Fibroblast of lung (primary cell): ENCODE measurements at regions not wholly inside any gene's neighbourhood (a gene's known extent, or its start where the extent isn't known, plus 50 kb on each side); places are given as distances from the start of the nearest gene placed in this dataset.

ENCODE experiments used
- EZH2 ChIP-seq: IDR thresholded peaks from 2 replicates; pipeline ENCODE4 v1.5.1; 2012; ENCODE audit warnings: low read length, control low read depth, mild to moderate bottlenecking; ENCODE audit errors: missing control alignments
- TF ChIP-seq, protein P1 (sequence below), 2 donors: IDR thresholded peaks in 1 of 2; conservative IDR thresholded peaks in 1 of 2; 1 replicate in 1 of 2; 2 replicates in 1 of 2; pipeline ENCODE4 v1.5.1; 2011 to 2012; ENCODE audit warnings: low read length in 2 of 2, control low read depth in 1 of 2, inconsistent platforms in 1 of 2, low read depth in 1 of 2, mild to moderate bottlenecking in 1 of 2

DNA sequence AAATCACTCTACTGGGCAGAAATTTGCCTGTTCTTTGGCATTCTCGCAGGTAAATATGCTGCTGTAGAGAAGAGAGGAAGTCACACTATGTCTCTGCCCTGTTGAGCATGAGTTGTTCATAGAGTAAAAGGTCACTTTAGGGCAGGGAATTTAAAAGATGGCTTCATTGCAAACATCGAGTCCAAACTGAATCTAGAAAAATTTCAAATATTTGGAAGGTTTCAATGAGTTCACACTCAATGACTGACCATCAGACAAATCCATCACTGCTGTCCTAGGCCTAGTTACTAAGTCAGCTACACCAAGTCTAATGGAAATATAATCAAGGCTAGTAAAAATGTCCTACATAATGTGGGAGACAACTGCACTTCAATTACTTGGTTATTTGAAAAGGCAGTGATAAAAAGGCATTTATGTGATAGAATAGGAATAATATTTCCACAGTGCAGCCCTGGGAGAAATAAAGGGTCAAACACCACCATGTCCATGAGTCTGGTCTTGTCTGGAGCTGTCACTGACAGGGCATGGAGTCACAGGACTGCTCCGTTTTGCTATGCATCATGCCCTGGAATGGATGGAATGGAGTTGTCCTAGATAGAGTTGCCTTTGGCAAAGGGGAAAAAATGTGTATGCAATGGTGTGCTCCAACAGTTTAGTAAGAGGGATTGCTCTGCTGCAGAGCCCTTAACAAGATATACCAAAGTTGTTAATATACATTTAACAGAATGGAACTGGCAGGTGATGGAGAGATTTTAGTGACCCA lies 218.5 kb upstream of the DAPK1 start:
- TF ChIP-seq, protein P1, sequence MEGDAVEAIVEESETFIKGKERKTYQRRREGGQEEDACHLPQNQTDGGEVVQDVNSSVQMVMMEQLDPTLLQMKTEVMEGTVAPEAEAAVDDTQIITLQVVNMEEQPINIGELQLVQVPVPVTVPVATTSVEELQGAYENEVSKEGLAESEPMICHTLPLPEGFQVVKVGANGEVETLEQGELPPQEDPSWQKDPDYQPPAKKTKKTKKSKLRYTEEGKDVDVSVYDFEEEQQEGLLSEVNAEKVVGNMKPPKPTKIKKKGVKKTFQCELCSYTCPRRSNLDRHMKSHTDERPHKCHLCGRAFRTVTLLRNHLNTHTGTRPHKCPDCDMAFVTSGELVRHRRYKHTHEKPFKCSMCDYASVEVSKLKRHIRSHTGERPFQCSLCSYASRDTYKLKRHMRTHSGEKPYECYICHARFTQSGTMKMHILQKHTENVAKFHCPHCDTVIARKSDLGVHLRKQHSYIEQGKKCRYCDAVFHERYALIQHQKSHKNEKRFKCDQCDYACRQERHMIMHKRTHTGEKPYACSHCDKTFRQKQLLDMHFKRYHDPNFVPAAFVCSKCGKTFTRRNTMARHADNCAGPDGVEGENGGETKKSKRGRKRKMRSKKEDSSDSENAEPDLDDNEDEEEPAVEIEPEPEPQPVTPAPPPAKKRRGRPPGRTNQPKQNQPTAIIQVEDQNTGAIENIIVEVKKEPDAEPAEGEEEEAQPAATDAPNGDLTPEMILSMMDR (conservative IDR thresholded peaks at IDR 0.05 in 1 of 2, IDR thresholded peaks at IDR 0.05 in 1 of 2; ENCODE audit: low read depth in 1 of 2, low read length in 2 of 2), result no peak
- TF ChIP-seq EZH2, result no peak
